ENCODE measurements at regions not wholly inside any gene's neighbourhood (a gene's known extent, or its start where the extent isn't known, plus 50 kb on each side); places are given as distances from the start of the nearest gene placed in this dataset.

DNA sequence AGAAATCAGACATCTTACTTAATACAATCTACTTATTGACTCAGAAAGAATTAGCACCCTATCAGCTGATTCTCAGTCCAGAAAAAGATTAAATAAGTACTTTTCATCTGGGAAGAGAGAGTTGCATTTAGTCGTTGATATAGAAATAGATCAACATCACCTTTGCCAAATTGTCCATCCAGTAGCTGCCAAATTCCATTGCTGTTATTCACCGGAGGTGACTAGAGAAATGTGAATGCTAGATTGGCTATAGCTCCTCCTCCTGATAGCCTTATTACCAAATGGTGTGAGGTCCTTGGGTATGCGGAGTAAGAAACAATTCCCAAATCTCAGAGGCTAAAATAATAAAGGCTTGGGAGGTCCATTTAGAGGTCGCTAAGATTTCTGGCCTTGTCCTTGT is 723.3 kb upstream of the FLRT2 start:
- no peaks in the 10 kb centered on the region for H3K9me3 ChIP-seq (ENCODE audit: control insufficient read depth, insufficient read depth, low read length)
- DNase-seq (ENCODE audit: low read depth, low spot score): no peak
- H3K4me3 ChIP-seq (ENCODE audit: low read depth, low read length): no peak overlapping the region
- CTCF ChIA-PET: interaction anchor here (0.5 to 0.9 kb wide), 2 partner anchors 1015 to 1506 kb away, joined by 4 read pairs; no protein-coding TSS in a partner anchor
- TF ChIP-seq, protein P1, sequence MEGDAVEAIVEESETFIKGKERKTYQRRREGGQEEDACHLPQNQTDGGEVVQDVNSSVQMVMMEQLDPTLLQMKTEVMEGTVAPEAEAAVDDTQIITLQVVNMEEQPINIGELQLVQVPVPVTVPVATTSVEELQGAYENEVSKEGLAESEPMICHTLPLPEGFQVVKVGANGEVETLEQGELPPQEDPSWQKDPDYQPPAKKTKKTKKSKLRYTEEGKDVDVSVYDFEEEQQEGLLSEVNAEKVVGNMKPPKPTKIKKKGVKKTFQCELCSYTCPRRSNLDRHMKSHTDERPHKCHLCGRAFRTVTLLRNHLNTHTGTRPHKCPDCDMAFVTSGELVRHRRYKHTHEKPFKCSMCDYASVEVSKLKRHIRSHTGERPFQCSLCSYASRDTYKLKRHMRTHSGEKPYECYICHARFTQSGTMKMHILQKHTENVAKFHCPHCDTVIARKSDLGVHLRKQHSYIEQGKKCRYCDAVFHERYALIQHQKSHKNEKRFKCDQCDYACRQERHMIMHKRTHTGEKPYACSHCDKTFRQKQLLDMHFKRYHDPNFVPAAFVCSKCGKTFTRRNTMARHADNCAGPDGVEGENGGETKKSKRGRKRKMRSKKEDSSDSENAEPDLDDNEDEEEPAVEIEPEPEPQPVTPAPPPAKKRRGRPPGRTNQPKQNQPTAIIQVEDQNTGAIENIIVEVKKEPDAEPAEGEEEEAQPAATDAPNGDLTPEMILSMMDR (IDR thresholded peaks at IDR 0.05; ENCODE audit: low read depth, low read length): no peak
- POLR2A ChIA-PET: no interaction called here
- no peaks in the 10 kb centered on the region for H3K27me3 ChIP-seq (ENCODE audit: control insufficient read depth, insufficient read depth, low read length)
- no peak overlapping the region for H3K27ac ChIP-seq (ENCODE audit: low read depth, low read length)

DNA sequence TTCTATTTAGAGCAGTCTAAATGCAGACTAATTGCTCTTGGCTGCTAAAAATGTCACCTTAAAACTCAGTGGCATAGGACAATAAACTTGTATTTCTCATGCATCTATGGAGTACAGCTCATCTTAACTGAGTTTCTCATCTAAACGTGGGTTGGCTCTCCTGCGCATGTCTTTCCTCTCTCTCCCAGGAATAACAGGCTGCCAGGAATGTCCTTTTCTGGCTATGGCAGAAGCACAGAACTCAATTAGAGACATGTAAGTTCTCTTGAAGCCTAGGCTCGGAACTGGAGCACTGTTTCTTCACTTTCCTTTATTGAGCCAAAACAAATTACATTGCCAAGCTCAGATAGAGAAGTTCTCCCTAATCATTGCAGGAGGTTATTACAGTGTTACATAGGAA is 722.3 kb upstream of the FLRT2 start:
- TF ChIP-seq, protein P1 (IDR thresholded peaks at IDR 0.05; ENCODE audit: low read depth, low read length): no peak
- H3K9me3 ChIP-seq (ENCODE audit: control insufficient read depth, insufficient read depth, low read length): no peaks in the 10 kb centered on the region
- CTCF ChIA-PET: no interaction called here
- no peak overlapping the region for H3K27ac ChIP-seq (ENCODE audit: low read depth, low read length)
- H3K4me3 ChIP-seq (ENCODE audit: low read depth, low read length): no peak overlapping the region
- POLR2A ChIA-PET: no interaction called here
- no peak for DNase-seq (ENCODE audit: low read depth, low spot score)
- no peaks in the 10 kb centered on the region for H3K27me3 ChIP-seq (ENCODE audit: control insufficient read depth, insufficient read depth, low read length)

DNA sequence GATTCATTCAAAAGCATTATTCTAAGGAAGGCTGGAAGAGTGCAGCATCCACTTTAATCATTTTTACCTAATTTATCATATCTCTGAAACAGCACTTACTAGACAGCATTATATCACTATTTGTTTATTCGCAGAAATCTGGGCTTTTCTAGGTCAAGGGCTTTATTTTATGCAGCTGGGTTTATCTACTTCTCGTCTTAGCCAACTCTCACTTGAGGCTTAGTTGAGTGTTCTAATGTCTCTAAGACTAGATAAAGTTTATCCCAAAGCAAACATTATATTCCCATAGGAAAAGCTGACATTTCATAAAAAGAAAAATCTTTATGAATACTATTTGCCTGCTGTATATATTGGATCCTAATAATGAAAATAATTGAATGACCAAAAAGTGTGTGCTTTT is 720.8 kb upstream of the FLRT2 start:
- DNase-seq (ENCODE audit: low read depth, low spot score): no peak
- CTCF ChIA-PET: no interaction called here
- H3K9me3 ChIP-seq (ENCODE audit: control insufficient read depth, insufficient read depth, low read length): no peaks in the 10 kb centered on the region
- no peak overlapping the region for H3K4me3 ChIP-seq (ENCODE audit: low read depth, low read length)
- POLR2A ChIA-PET: no interaction called here
- no peak overlapping the region for H3K27ac ChIP-seq (ENCODE audit: low read depth, low read length)
- TF ChIP-seq, protein P1 (IDR thresholded peaks at IDR 0.05; ENCODE audit: low read depth, low read length): no peak
- no peaks in the 10 kb centered on the region for H3K27me3 ChIP-seq (ENCODE audit: control insufficient read depth, insufficient read depth, low read length)

DNA sequence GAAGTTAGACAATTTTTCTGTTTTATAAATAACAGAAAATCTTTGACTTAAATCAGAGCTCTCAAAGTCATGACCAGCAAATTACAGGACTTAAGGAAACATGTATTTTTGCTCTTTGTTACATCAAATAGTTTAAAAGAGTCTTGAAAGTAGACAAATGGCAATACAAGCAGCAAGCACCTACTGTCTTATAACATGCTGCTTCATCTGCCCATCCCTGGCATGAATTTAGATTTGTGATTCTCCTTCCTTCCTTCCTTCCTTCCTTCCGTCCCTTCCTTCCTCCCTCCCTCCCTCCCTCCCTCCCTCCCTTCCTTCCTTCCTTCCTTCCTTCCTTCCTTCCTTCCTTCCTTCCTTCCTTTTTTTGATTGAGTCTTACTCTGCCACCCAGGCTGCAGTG is 715.6 kb upstream of the FLRT2 start:
- Histone ChIP-seq H3K27me3 (ENCODE audit: control insufficient read depth, insufficient read depth, low read length) (no peaks in the 10 kb centered on the region), H3K9me3 (ENCODE audit: control insufficient read depth, insufficient read depth, low read length) (no peaks in the 10 kb centered on the region), H3K27ac (ENCODE audit: low read depth, low read length) (no peak overlapping the region), H3K4me3 (ENCODE audit: low read depth, low read length) (no peak overlapping the region)
- no peak for DNase-seq (ENCODE audit: low read depth, low spot score)
- TF ChIP-seq, protein P1 (IDR thresholded peaks at IDR 0.05; ENCODE audit: low read depth, low read length): no peak
- ChIA-PET POLR2A (no interaction called here), CTCF (no interaction called here)

DNA sequence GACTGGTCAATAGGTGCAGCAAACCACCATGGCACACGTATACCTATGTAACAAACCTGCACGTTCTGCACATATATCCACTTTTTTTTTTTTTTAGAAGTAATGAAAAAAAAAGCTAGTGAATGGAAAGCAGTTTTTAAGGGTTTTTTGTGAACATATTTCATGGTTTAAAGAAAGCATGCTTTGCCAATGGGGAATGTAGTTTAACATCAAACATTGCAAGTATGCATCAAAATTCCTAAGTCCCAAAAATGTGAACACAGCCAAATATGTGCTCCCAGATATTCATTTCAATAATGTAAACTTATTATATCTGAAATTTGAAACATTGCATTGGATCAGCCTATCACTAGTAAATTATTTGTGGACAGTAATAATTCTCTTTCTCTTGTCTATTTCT is 710.4 kb upstream of the FLRT2 start:
- POLR2A ChIA-PET: no interaction called here
- H3K27me3 ChIP-seq (ENCODE audit: control insufficient read depth, insufficient read depth, low read length): no peaks in the 10 kb centered on the region
- TF ChIP-seq, protein P1 (IDR thresholded peaks at IDR 0.05; ENCODE audit: low read depth, low read length): no peak

More for the DNA sequence above, 710.4 kb upstream of the FLRT2 start:
- no peak overlapping the region for H3K4me3 ChIP-seq (ENCODE audit: low read depth, low read length)
- no peak for DNase-seq (ENCODE audit: low read depth, low spot score)
- CTCF ChIA-PET: interaction anchor here (0.6 kb wide), 1 partner anchor 514 kb away, joined by 3 read pairs; no protein-coding TSS in a partner anchor
- no peaks in the 10 kb centered on the region for H3K9me3 ChIP-seq (ENCODE audit: control insufficient read depth, insufficient read depth, low read length)
- H3K27ac ChIP-seq (ENCODE audit: low read depth, low read length): no peak overlapping the region
